ENCODE measurements at regions not wholly inside any gene's neighbourhood (a gene's known extent, or its start where the extent isn't known, plus 50 kb on each side); places are given as distances from the start of the nearest gene placed in this dataset.

GRCh38 chr2:45301307-45302277 is 292.3 kb upstream of the SIX2 start:
- no peak for DNase-seq (ENCODE audit: low spot score)

GRCh38 chr2:45300026-45300750 is 290.9 kb upstream of the SIX2 start:
- DNase-seq (ENCODE audit: low spot score) = no peak

GRCh38 chr2:45299361-45299760 is 290.1 kb upstream of the SIX2 start:
- no peak for DNase-seq (ENCODE audit: low spot score)

- no peak for DNase-seq (ENCODE audit: low spot score)
Measured at GRCh38 chr2:45293182-45293581, 283.9 kb upstream of the SIX2 start.

GRCh38 chr2:45291296-45291701 is 282.0 kb upstream of the SIX2 start:
- DNase-seq (ENCODE audit: low spot score) = no peak

- no peak for DNase-seq (ENCODE audit: low spot score)
Measured at GRCh38 chr2:45289997-45290709, 280.9 kb upstream of the SIX2 start.

- DNase-seq (ENCODE audit: low spot score) = no peak
Measured at GRCh38 chr2:45288532-45289417, 279.5 kb upstream of the SIX2 start.

- DNase-seq (ENCODE audit: low spot score) = no peak
Measured at GRCh38 chr2:45287045-45287444, 277.8 kb upstream of the SIX2 start.

GRCh38 chr2:45285771-45286390 is 276.6 kb upstream of the SIX2 start:
- DNase-seq (ENCODE audit: low spot score) = no peak

- no peak for DNase-seq (ENCODE audit: low spot score)
Measured at GRCh38 chr2:45285311-45285710, 276.1 kb upstream of the SIX2 start.

GRCh38 chr2:45284621-45284995 is 275.4 kb upstream of the SIX2 start:
- DNase-seq (ENCODE audit: low spot score) = no peak

- no peak for DNase-seq (ENCODE audit: low spot score)
Measured at GRCh38 chr2:45283764-45284620, 274.7 kb upstream of the SIX2 start.

GRCh38 chr2:45282646-45283045 is 273.4 kb upstream of the SIX2 start:
- no peak for DNase-seq (ENCODE audit: low spot score)

- no peak for DNase-seq (ENCODE audit: low spot score)
Measured at GRCh38 chr2:45281311-45281710, 272.1 kb upstream of the SIX2 start.

- no peak for DNase-seq (ENCODE audit: low spot score)
Measured at GRCh38 chr2:45280794-45281193, 271.5 kb upstream of the SIX2 start.

- no peak for DNase-seq (ENCODE audit: low spot score)
Measured at GRCh38 chr2:45279356-45279755, 270.1 kb upstream of the SIX2 start.

GRCh38 chr2:45278365-45279078 is 269.3 kb upstream of the SIX2 start:
- DNase-seq (ENCODE audit: low spot score) = no peak

- DNase-seq (ENCODE audit: low spot score) = no peak
Measured at GRCh38 chr2:45276914-45277313, 267.7 kb upstream of the SIX2 start.

- DNase-seq (ENCODE audit: low spot score) = no peak
Measured at GRCh38 chr2:45275806-45276205, 266.6 kb upstream of the SIX2 start.

Data from SK-N-DZ (cell line).